Endodermal cell (in vitro differentiated cells): ENCODE measurements at regions not wholly inside any gene's neighbourhood (a gene's known extent, or its start where the extent isn't known, plus 50 kb on each side); places are given as distances from the start of the nearest gene placed in this dataset.
A peak's percentile ranks its signal among the peaks of the same experiment; 100 is the strongest.

Experiments used
- DNase-seq: peaks from one replicate; pipeline ENCODE4 v3.0.0-alpha.2; 2017
- H3K27ac ChIP-seq: 2 replicates; pipeline ENCODE4 v1.5.1; 2013; ENCODE audit warnings: mild to moderate bottlenecking, low read depth, low read length, moderate library complexity
- H3K27me3 ChIP-seq: 2 replicates; pipeline ENCODE4 v1.6.1; 2013; ENCODE audit warnings: mild to moderate bottlenecking, low read length, moderate library complexity; ENCODE audit not compliant: insufficient read depth, control insufficient read depth, poor library complexity, severe bottlenecking
- H3K36me3 ChIP-seq: 2 replicates; pipeline ENCODE4 v1.7.0; 2013; ENCODE audit warnings: mild to moderate bottlenecking, low read length, moderate library complexity; ENCODE audit not compliant: control insufficient read depth, insufficient read depth
- H3K4me1 ChIP-seq: one replicate; pipeline ENCODE4 v1.7.0; 2013; ENCODE audit warnings: low read length; ENCODE audit not compliant: control insufficient read depth, insufficient read depth
- H3K4me3 ChIP-seq: 2 replicates; pipeline ENCODE4 v1.5.1; 2013; ENCODE audit warnings: mild to moderate bottlenecking, low read length, moderate library complexity
- H3K9ac ChIP-seq: 2 replicates; pipeline ENCODE4 v1.6.1; 2013; ENCODE audit warnings: mild to moderate bottlenecking, low read length, moderate library complexity; ENCODE audit not compliant: poor library complexity, severe bottlenecking; ENCODE audit errors: extremely low read depth
- H3K9me3 ChIP-seq: 2 replicates; pipeline ENCODE4 v1.6.1; 2013; ENCODE audit warnings: mild to moderate bottlenecking, low read length, moderate library complexity; ENCODE audit not compliant: control insufficient read depth
- H3K27ac Mint-ChIP-seq: 2 replicates; pipeline ENCODE4 v1.8.0; 2020; ENCODE audit warnings: mixed read lengths
- H3K27me3 Mint-ChIP-seq: 2 replicates; pipeline ENCODE4 v1.8.0; 2021; ENCODE audit warnings: mild to moderate bottlenecking, mixed read lengths; ENCODE audit not compliant: insufficient read depth
- H3K36me3 Mint-ChIP-seq: 2 replicates; pipeline ENCODE4 v1.8.0; 2020; ENCODE audit warnings: low read depth, mixed read lengths
- H3K4me1 Mint-ChIP-seq: 2 replicates; pipeline ENCODE4 v1.8.0; 2020; ENCODE audit warnings: mixed read lengths
- H3K4me3 Mint-ChIP-seq: 2 replicates; pipeline ENCODE4 v1.8.0; 2020; ENCODE audit warnings: mild to moderate bottlenecking, moderate library complexity, mixed read lengths
- H3K9me3 Mint-ChIP-seq: 2 replicates; pipeline ENCODE4 v1.8.0; 2020; ENCODE audit warnings: mild to moderate bottlenecking, mixed read lengths
- CTCF ChIP-seq: fragments of 200-600 bp; sonication (generic); conservative IDR thresholded peaks from 2 replicates; pipeline ENCODE4 v1.5.0; 2021; ENCODE audit warnings: antibody characterized with exemption, mild to moderate bottlenecking
- WGBS, 2 experiments: methylation state at CpG; one replicate each; pipeline versions ENCODE4 v1.1.5 to v1.1.7; 2013; ENCODE audit warnings: missing lambda C conversion rate in 2 of 2, mixed read lengths in 1 of 2; ENCODE audit not compliant: insufficient coverage in 1 of 2, insufficient read length in 1 of 2; 5-methylcytosine and 5-hydroxymethylcytosine counted together

GRCh38 chr16:61045931-61046330 lies 990.3 kb downstream of the CDH8 start:
- Mint-ChIP-seq H3K36me3 (no peaks in the 10 kb centered on the region), H3K9me3 (no peaks in the 10 kb centered on the region), H3K27me3 (peaks cover 2% of the 10 kb centered on the region), H3K27ac (no peak overlapping the region), H3K4me1 (no peaks in the 10 kb centered on the region), H3K4me3 (no peak overlapping the region)
- Histone ChIP-seq H3K9me3 (no peaks in the 10 kb centered on the region), H3K9ac (no peak overlapping the region), H3K36me3 (no peaks in the 10 kb centered on the region), H3K27me3 (no peaks in the 10 kb centered on the region), H3K4me1 (no peaks in the 10 kb centered on the region), H3K27ac (no peak overlapping the region), H3K4me3 (no peak overlapping the region)
- no peak for TF ChIP-seq CTCF
- 53 to 60% methylated on average over 3 to 4 of the region's 4 CpGs for WGBS, 2 experiments
- DNase-seq, result no peak

GRCh38 chr16:61042737-61043136 lies 993.5 kb downstream of the CDH8 start:
- Histone ChIP-seq H3K4me1 (no peaks in the 10 kb centered on the region), H3K36me3 (no peaks in the 10 kb centered on the region), H3K9me3 (no peaks in the 10 kb centered on the region), H3K9ac (no peak overlapping the region), H3K4me3 (no peak overlapping the region), H3K27ac (no peak overlapping the region), H3K27me3 (no peaks in the 10 kb centered on the region)
- no peaks in the 10 kb centered on the region for H3K4me1 Mint-ChIP-seq
- H3K27ac Mint-ChIP-seq, result no peak overlapping the region
- no peaks in the 10 kb centered on the region for H3K36me3 Mint-ChIP-seq
- H3K27me3 Mint-ChIP-seq, result peaks cover 2% of the 10 kb centered on the region
- H3K4me3 Mint-ChIP-seq, result no peak overlapping the region
- peak; percentile 76 for DNase-seq
- 44 to 60% methylated on average over 3 of the region's 3 CpGs for WGBS, 2 experiments
- TF ChIP-seq CTCF, result no peak
- H3K9me3 Mint-ChIP-seq, result no peaks in the 10 kb centered on the region

GRCh38 chr16:61030616-61031015 lies 1005.6 kb downstream of the CDH8 start:
- Mint-ChIP-seq H3K27me3 (no peaks in the 10 kb centered on the region), H3K27ac (no peak overlapping the region), H3K4me3 (no peak overlapping the region), H3K9me3 (no peaks in the 10 kb centered on the region), H3K36me3 (no peaks in the 10 kb centered on the region), H3K4me1 (no peaks in the 10 kb centered on the region)
- Histone ChIP-seq H3K4me1 (no peaks in the 10 kb centered on the region), H3K9ac (no peak overlapping the region), H3K4me3 (no peak overlapping the region), H3K27me3 (no peaks in the 10 kb centered on the region), H3K36me3 (no peaks in the 10 kb centered on the region), H3K9me3 (no peaks in the 10 kb centered on the region), H3K27ac (no peak overlapping the region)
- 91 to 94% methylated on average over 6 to 8 of the region's 8 CpGs for WGBS, 2 experiments
- no peak for DNase-seq
- TF ChIP-seq CTCF, result no peak
